ENCODE measurements at regions not wholly inside any gene's neighbourhood (a gene's known extent, or its start where the extent isn't known, plus 50 kb on each side); places are given as distances from the start of the nearest gene placed in this dataset.
A peak's percentile ranks its signal among the peaks of the same experiment; 100 is the strongest.

DNA sequence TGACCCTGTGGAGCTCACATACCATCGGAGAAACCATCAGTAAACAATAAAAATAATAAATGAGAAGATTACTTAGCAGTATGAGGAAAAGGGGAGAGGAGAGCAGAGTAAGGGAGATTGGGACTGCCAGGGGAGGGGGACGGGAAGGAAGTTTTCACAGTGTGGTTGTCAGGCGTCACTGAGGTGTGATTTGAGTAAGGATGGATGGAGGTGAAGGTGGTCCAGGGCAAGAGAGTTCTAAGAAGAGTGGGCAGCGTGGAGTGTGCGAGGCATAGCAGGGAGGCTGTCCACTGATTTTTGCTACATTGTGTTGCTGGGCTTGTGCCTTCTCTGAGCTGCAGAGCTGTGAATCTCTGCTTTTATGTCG is 119.1 kb downstream of the HPGD start:
- CTCF ChIA-PET, result interaction anchor here (0.5 kb wide), 1 partner anchor 119 kb away, joined by 3 read pairs; the partner anchor contains the start of gene HPGD
- intact Hi-C loops (cut with micrococcal nuclease), result loop anchor here (5.0 kb wide), 1 partner anchor 36 kb away; no protein-coding TSS in a partner anchor

GRCh38 chr4:174402470-174403176 is 118.9 kb downstream of the CEP44 start:
- no peaks in the 10 kb centered on the region for H4K20me1 ChIP-seq (ENCODE audit: low read length)
- 0 out of 2 replicates have a peak overlapping the region, but pooled peaks have one; percentile 15 for H2AFZ ChIP-seq (ENCODE audit: low read length)
- H3K4me3 ChIP-seq (ENCODE audit: low read length), result no peak overlapping the region
- peak overlapping the region; percentile 18; the same call in 1 of the 2 replicates for H3K9ac ChIP-seq (ENCODE audit: low read length)
- H3K9me3 ChIP-seq (ENCODE audit: low read length), result no peaks in the 10 kb centered on the region
- ATAC-seq (peak; percentile 68), DNase-seq (peak; percentile 63)
- intact Hi-C loops (cut with micrococcal nuclease), result loop anchor here (5.0 kb wide), 1 partner anchor 35 kb away; no protein-coding TSS in a partner anchor
- no peaks in the 10 kb centered on the region for H3K9me2 ChIP-seq (replicated peaks; ENCODE audit: low read length)
- peak overlapping the region; percentile 79 for H3K27ac ChIP-seq (ENCODE audit: low read length)
- no peak for TF ChIP-seq EZH2 (IDR thresholded peaks at IDR 0.05; ENCODE audit: low read length, unreplicated experiment)
- no peak for TF ChIP-seq EZH2phosphoT487 (IDR thresholded peaks at IDR 0.05; ENCODE audit: borderline replicate concordance, low read length)
- no peak for TF ChIP-seq CTCF (conservative IDR thresholded peaks at IDR 0.05; ENCODE audit: low read depth, low read length)
- no peaks in the 10 kb centered on the region for H3K27me3 ChIP-seq (ENCODE audit: low read length)
- no peaks in the 10 kb centered on the region for H3K79me2 ChIP-seq (ENCODE audit: low read length)
- no TSS peak for BruUV-seq (replicated peaks)
- H3K36me3 ChIP-seq (ENCODE audit: low read depth, low read length), result no peaks in the 10 kb centered on the region
- CTCF ChIA-PET, result interaction anchor here (0.5 kb wide), 1 partner anchor 119 kb away, joined by 3 read pairs; the partner anchor contains the start of gene HPGD
- H3F3A ChIP-seq (ENCODE audit: low read length, unreplicated experiment), result no peaks in the 10 kb centered on the region
- peak overlapping the region; percentile 58 for H3K4me2 ChIP-seq (ENCODE audit: low read length)
- peaks cover 43% of the 10 kb centered on the region for H3K4me1 ChIP-seq (ENCODE audit: insufficient read depth, low read length)
- POLR2A ChIA-PET (ENCODE audit: unreplicated experiment), result no interaction called here

More for the DNA sequence above, 119.1 kb downstream of the HPGD start:
- Histone ChIP-seq H3F3A (ENCODE audit: low read length, unreplicated experiment) (no peaks in the 10 kb centered on the region), H3K36me3 (ENCODE audit: low read depth, low read length) (no peaks in the 10 kb centered on the region), H4K20me1 (ENCODE audit: low read length) (no peaks in the 10 kb centered on the region), H3K9me2 (replicated peaks; ENCODE audit: low read length) (no peaks in the 10 kb centered on the region), H3K27ac (ENCODE audit: low read length) (peak overlapping the region; percentile 79; the same call in 1 of the 2 replicates), H3K27me3 (ENCODE audit: low read length) (no peaks in the 10 kb centered on the region), H3K79me2 (ENCODE audit: low read length) (no peaks in the 10 kb centered on the region), H3K4me2 (ENCODE audit: low read length) (no peak overlapping the region), H3K9me3 (ENCODE audit: low read length) (no peaks in the 10 kb centered on the region), H3K4me1 (ENCODE audit: insufficient read depth, low read length) (peaks cover 42% of the 10 kb centered on the region), H3K9ac (ENCODE audit: low read length) (peak overlapping the region; percentile 18; the same call in 1 of the 2 replicates), H3K4me3 (ENCODE audit: low read length) (no peak overlapping the region), H2AFZ (ENCODE audit: low read length) (no peak overlapping the region)
- DNase-seq, result no peak
- no TSS peak for BruUV-seq (replicated peaks)
- POLR2A ChIA-PET (ENCODE audit: unreplicated experiment), result no interaction called here
- no peak for TF ChIP-seq CTCF (conservative IDR thresholded peaks at IDR 0.05; ENCODE audit: low read depth, low read length)
- TF ChIP-seq EZH2phosphoT487 (IDR thresholded peaks at IDR 0.05; ENCODE audit: borderline replicate concordance, low read length), result no peak
- no peak for TF ChIP-seq EZH2 (IDR thresholded peaks at IDR 0.05; ENCODE audit: low read length, unreplicated experiment)
- no peak for ATAC-seq

Data from PC-3 (cell line).